ENCODE measurements at regions not wholly inside any gene's neighbourhood (a gene's known extent, or its start where the extent isn't known, plus 50 kb on each side); places are given as distances from the start of the nearest gene placed in this dataset.
A peak's percentile ranks its signal among the peaks of the same experiment; 100 is the strongest.
"Not testable (repeated sequence)": the region's sequence is repeated elsewhere in the genome, so short reads cannot be mapped to it uniquely, and the experiment has no call there.

DNA sequence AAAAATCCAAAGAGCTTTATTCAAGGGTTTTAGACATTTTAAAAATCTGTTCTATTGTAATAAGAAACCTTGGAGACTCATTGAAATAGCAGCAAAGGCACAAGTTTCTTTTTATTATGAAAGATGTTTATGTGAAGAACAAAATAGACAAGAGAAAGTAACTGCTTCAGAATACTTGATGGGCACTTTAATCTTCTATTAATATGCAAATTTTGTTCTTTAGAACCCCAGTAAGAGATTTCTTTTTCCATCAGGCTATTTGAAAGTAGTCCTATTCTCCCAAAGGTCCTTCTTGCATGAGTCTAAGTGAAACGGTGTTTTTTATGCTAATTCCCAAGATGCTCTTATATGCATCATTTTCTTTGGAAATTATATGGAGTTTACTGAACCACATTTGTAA, 602.0 kb downstream of the EFNA5 start:
- DNase-seq = no peak

DNA sequence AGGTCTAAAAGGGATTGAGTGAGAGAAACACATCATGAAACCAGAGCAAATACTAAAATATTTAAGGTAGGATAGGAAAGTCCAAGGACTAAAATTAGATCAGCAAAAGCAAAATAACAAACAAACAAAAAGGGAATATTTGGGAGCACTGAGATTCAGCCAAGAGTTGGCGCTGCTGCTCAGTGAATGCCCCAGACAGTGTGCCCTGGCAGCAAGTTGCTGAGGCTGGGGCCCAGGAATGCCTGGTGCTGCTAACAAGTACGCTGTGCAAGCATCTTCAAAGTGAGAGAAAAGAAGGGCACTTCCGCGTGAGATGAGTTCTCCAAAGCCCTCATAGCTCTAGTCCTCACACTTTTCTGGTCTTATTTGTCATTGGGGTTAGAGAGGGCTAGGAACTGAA, 603.3 kb downstream of the EFNA5 start:
- no peak for DNase-seq

DNA sequence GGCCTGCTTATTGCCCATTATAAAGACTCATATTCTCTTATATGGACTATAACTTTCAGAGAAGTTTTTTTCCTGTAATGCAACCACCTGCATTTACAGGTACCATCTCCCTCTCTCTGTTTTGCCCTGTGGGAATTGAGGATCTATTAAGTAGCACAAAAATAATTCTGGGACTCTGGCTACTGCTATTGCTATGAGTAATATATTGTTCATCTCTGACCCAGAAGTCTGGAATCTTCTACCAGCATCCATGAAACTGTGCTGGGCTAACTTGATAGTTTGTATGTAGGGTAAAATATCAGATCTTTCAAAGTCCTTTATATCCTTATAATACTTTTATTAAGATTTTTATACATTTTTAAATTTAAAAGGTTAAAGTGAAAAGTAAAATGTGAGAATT, 607.2 kb downstream of the EFNA5 start:
- DNase-seq = no peak

DNA sequence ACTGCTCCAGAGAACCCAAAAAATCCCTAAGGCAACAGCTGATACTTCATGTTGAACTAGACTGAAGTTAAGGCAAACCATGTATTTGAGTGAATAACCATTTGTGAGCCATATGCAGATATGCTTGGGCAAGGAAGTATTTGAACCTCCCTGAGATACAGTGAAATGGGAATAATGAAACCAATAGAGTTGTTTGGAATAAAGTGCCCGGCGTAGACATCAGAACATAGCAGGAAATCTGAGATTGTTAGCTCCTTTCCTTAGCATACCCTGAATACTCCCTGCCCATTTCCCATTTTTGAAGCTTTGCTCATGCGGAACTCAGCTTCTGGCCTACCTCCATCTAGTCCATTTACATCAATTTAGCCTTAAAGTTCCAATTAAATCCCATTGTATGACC, 611.9 kb downstream of the EFNA5 start:
- no peak for DNase-seq

DNA sequence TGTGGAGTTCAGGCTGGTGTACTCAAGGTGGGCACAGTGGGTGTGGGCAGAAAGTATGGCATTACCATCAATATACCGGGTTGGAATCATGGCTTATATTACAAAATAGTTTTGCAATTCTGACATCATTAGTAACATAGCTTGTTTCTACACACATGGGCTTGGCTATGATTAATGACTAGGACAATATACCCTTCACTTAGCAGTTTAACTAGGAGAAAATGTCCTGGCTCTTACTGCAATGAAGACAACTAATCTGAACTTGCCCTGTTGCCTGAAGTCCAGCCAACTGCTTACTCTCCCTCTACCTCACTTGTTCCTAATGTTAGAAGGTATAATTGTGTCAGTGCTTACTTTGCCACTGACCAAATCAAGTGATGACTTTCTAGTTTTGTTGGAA, 612.5 kb downstream of the EFNA5 start:
- no peak for DNase-seq

DNA sequence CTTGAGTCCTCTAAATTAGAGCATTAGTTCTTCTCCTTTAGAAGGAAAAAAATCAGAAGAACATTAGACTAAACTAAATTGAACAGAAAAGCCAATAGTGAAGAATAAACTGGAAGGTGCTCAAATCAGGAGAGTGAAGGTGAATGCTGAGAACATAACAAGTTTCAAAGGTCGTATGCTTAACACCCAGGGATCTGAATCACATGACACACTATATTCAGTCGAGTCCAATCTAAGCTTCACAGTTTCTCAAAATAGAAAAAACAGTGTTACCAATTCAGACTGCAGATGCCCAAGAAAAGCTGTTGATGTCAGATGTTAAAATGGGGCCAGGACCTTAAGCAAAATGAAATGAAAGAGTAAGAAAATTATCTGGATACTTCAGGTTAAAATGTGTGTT, 614.5 kb downstream of the EFNA5 start:
- no peak for DNase-seq

DNA sequence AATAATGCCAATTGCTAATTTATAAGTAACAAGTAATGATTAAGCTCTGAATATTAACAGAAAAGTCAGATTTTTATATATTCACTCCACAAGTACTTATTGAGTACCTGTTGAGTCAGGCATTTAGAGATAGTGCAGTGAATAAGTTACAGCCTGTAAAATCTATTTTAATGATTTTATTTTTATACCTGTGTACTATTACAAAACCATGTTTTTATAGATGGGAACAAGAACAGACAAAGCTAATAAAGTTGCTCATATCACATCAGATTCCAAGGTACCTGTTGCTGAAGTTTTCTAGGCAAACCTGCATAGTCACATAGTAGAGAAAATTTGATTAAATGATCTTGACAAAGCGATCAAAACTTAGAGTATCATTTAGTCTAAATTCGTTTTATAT, 623.7 kb downstream of the EFNA5 start:
- DNase-seq = no peak

DNA sequence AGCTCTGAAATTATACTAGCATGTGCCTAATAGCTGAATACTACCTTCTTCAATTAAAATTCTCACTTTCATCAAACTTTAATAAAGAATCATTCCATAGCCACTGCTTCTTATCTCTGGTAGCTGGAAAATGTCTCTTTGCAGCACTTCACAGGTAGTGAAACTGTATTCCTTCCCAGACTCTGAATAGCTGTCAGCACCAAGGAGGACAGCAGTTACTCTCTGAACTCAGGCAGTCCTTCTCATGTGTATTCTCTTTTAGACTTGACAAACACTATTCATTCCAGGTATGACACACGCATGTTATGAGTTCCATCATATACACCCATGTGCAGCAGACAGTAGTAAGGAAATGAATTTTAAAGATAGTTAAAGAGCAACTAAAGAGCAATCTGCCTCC, 627.1 kb downstream of the EFNA5 start:
- no peak for DNase-seq

DNA sequence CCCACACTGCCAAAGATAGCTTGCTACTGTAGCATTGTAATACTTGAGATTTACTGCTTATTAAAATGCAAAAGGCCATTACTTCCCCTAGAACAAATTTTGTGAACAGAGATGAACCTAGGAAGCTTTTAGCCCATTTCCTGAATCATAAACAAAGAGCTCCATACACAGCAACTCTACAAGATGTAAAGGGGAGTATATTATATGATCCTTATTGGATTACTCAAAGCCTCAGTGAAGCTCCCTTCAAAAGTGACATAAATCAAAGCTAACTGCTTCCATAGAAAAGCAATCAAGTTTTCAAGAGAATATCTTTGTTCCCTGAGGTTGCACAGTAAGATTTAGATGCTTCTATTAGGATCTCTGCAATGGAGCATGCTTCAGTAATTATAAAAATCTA, 629.8 kb downstream of the EFNA5 start:
- no peak for DNase-seq

DNA sequence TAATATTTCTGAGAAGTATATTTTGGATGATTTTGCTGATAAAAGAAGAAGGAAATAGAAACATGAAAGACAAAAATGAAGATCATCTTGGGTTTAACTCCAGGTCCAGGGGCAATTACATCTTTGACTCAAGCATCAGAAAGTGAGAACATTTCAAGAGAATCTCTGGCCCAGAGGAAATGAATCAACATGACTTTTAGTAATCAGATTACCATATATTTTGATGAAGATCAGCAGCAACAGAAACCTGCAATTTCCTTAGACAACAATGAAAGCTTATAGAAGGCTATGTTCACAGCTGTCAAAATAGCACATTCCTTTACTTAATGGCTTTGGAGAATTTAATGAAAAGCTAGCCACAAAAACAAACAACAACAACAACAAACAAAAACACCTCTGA, 638.1 kb downstream of the EFNA5 start:
- no peak for DNase-seq

DNA sequence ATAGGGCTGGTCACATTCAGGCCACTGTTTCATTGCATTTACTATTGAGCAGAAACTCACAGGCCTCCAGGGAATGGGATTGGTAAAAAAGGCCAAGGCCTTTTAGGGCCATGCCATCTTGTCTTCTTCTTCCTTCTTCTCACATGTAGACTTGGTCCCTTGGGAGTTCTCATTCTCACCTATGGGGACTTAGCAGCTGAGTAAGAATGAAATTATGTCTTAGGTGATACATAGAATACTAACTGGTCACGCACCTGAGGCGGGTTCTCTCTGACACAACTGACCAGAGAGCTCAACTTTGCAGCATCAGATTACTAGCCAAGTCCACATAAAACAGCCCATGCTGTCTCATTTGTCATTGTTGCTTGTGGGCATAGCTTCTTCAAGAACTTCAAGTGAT, 641.8 kb downstream of the EFNA5 start:
- DNase-seq = no peak

DNA sequence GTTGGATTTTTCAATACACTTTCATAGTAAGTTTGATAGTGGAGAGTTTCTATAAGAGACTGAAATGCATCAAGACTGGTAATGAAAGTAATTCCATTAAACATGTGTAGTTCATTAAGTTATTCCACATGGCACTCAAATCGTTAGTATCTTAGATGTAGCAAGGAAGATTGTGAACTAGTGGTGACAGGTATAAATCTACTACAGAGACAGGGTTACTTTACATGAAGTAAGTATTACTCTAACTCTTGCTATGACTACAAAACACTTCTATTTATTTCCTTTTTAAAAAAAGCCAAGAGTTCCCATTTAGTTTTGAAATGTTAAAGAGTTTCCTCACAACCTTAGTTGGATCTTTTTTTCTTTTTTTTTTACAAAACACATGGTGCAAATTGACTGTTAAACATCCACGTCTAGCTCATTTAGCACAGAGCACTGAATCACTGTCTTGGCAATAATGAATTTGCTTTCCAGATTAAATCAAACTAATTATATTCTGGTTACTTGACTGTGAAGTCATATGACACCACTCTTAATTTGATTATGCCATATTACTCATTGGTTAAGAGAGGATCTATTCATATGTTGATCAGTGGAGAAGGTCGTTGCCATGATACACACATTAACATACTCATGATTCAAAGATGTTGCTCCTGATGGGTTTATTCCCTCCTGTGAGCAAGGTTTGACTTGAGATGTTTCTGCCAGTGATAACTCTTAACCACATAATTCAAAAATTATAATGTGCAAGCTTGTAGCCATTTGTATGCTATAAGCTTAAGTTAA, 644.8 kb downstream of the EFNA5 start:
- no peak for DNase-seq

DNA sequence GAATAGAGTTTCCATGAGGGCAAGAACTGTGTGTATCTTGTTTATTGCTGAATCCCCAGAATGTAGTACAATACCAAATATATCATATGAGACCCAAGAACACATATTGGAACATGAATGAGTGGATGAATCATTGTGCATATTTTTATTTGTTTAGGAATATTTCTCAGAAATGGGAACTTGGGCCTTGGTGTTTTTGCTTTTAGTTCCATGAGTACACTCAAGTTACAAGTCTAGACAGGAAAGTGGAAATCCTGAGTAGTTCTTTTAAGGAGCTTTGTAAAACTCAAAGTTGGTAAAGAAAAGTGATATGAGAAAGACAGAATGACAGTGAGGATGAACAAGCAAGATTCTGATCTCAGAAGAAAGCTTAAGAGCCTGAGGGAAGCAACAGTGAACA, 647.0 kb downstream of the EFNA5 start:
- no peak for DNase-seq

DNA sequence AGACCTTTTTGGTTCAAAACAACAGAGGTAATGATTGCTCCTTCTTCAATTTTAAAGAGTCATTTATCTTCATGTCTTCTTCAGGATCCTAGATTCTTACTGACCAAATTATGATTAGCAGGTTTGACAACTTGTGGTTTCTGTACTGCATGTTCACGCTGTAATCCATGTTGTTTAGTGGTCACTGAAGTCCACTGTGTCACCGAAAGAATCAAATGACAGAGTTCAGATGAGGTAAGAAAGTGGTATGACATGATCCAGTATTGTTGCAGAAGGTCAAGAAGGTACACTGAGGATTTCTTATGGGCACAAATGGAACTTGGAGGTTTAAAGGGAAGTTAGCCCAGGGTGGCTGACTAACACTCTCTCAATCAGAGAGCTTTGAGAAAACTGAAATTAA, 649.2 kb downstream of the EFNA5 start:
- DNase-seq = no peak

DNA sequence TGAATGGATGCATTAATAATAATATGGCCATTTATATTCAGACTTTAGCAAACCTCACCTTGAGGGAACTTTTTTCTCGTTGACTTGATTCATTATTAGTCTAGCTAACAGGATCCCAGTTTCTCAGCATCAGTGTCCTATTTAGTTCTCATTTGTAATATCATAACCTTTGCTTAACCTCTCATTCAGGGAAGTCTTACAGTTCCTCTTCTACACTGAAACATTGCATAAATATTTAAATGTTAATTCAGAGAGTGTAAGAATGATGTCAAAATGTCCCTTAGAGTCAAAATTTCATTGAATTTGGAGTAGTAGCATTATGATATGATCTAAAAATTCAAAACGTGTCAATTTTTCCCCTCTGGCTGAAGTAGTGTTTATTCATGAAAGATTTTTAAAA, 650.1 kb downstream of the EFNA5 start:
- DNase-seq = no peak

DNA sequence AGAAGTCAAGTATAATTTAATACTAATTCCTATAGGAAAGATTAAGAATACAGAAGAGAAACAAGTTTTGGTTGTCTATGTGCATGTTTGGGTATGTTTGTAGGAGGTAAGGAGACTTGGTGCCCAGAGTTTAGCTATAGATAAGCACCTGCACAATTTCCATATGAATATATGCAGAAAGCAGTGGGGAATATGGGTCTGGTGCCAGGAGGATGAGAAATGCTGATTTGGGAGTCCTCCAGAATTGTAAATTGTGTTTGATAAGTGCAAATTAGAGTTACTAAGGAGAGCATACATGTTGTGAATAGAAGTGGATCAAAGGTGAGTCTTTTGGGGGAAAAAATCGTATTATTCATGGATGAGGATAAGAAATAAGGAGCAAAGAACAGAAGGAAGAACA, 653.1 kb downstream of the EFNA5 start:
- DNase-seq = no peak

DNA sequence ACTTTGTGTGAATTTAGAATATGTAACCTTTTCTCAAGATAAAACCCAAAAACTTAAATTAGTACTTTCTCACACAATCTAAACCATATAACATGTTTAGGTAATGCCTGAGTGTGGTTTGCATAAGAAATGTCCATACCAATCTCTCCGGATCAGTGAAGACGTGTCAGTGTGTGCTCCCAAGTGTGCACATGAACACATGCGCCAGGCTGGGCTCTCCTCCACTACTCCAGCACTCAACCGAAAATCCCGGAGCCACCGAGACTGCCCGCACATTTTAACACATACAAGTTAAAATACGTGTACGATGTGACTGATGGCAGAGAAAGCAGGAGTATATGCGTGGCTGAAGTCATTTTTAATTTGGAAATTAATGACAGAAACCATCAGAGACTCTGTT, 658.4 kb downstream of the EFNA5 start:
- DNase-seq = no peak

DNA sequence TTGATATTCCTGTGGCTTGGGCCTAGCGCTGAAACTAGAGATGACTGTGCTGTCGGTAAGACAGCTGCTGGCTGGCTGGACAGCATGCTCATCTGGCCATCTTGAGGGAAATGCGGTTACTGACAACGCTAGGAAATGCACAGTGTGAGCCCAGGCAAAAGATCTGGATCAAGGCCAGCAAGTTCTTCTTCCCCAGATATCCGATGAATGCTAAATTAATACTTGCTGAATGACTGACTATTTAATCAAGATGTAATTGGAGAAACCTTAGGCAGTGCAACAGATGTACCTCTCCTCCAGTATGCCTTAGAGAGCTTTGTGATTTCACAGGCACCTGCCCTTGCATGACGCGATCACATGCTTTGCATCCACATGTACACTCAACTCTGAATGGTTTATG, 659.1 kb downstream of the EFNA5 start:
- no peak for DNase-seq

DNA sequence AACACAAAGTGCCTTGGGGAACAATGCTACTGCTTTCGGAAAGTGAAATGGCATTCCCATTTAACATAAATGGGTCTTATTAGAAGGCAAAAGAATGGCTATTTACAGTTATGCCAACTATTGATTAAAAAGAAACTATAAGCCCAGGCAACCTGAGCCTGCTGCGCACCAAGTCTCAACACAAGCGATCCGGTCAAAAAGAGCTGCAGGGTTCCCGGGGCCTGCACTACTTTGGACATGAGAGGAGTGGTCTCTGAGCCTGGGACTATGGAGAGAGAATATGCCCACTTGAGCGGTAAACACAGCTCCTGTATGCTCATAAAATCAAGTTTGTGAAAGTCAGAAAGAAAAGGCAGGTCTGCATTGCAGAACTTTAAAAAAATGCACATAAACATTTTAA, 660.7 kb downstream of the EFNA5 start:
- DNase-seq = no peak

DNA sequence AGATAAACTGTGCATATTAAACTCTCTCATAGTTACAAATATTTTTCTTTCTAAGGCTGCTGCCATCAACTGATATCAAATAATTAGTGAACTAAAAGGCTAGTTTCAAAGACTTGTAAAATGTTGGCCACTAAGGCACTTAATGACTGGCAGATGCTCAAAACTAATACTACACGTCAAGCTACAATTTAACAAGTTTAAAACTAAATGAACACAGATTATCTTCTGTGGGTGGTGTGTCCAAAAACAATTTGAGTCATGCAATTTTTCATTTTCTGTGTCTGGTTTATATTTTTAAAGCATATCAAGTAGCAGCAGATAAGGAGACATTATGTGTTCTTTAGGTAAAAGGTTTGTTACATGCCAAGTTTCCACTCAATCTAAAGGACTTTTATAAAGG, 665.1 kb downstream of the EFNA5 start:
- no peak for DNase-seq

DNA sequence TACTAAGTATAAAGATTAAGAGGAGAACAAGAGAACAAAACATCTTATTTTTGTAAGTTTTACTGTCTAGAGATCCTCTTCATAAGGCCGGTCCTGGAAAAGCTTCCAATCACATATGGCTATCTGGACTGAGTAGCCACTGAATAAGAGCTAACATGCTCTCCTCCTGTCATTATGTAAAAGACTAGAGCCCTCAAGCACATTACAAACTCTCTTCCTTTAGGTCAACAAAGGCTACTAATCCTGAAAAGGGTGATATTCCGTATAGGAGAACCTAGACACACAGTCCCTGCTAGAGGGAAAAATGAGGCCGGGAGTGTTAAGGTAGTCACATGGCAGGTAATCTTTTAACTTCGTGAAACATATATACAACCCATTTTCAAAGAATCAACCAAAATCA, 665.6 kb downstream of the EFNA5 start:
- no peak for DNase-seq

DNA sequence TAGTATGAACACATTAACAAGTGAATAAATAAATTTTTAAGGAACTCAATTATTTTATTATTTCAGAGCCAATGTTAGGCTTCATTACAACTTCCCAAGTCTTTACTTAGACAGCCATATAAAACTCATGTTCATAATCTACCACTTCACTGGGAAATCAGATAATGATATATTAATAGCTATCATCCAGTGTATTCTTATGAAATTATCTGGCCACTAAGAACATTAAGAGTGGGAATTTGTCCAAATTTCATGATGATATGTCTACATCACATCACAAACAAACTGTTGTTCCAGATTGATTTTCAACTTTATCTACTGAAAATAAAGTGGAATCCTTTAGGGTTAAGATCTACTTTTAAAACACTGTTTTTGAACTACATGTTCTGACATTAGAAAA, 668.6 kb downstream of the EFNA5 start:
- no peak for DNase-seq

DNA sequence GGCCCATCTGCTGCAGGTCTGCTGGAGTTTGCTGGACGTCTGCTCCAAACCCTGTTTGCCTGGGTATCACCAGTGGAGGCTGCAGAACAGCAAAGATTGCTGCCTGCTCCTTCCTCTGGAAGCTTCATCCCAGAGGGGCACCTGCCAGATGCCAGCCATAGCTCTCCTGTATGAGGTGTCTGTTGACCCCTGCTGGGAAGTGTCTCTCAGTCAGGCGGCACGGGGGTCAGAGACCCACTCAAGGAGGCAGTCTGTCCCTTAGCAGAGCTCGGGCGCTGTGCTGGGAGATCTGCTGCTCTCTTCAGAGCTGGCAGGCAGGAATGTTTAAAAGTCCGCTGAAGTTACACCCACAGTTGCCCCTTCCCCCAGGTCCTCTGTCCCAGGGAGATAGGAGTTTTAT, 671.2 kb downstream of the EFNA5 start:
- not testable (repeated sequence) for DNase-seq

DNA sequence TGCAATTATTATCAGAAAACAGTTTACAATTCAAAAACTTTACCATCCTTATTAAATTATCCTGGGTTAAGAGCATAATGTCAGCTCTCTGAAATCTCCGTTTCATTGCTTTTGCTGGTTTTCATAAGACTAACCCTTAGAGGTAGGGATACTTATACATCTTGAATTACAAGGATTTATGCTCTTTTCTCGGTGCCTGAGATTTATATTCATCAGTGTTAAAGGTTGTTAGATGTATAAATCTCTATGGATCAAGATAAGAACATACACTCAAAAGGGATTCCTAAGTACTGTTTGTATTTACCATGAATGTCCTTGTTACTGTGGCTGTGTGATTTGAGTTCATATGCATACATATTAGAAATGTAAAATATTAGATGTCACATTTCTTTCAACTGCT, 684.7 kb downstream of the EFNA5 start:
- peak; percentile 18 for DNase-seq

DNA sequence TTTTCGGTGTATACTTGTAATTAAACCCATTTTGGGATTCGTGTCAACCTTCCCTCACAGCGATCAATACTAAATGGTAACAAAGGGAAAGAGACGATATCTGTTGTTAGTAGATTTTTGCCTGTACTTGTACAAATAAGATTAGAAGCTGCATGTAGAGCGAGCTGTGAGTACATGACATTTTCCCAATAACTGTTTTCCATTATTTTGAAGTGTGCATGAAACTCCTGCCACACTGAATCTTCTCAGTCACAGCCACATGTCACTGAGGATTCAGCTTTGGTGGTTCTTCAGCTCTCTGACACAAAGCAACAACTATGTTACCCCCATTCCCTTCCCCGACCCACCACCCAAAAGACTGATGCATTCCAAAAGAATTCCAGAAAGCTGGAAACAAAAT, 685.6 kb downstream of the EFNA5 start:
- no peak for DNase-seq
